Neuronal stem cell (in vitro differentiated cells): ENCODE measurements at regions not wholly inside any gene's neighbourhood (a gene's known extent, or its start where the extent isn't known, plus 50 kb on each side); places are given as distances from the start of the nearest gene placed in this dataset.
A peak's percentile ranks its signal among the peaks of the same experiment; 100 is the strongest.

Source experiments
- DNase-seq: peaks from one replicate; pipeline ENCODE4 v3.0.0-alpha.2; 2013; ENCODE audit warnings: low spot score
- H2AFZ ChIP-seq: one replicate; pipeline ENCODE4 v1.6.1; 2013; ENCODE audit warnings: mild to moderate bottlenecking, low read length, inconsistent platforms
- H2AK5ac ChIP-seq: 2 replicates; pipeline ENCODE4 v1.6.1; 2013; ENCODE audit warnings: low read depth, mild to moderate bottlenecking, inconsistent platforms, low read length, moderate library complexity, mixed read lengths
- H2BK120ac ChIP-seq: 2 replicates; pipeline ENCODE4 v1.6.1; 2013; ENCODE audit warnings: low read depth, mild to moderate bottlenecking, inconsistent platforms, low read length, moderate library complexity, mixed read lengths
- H2BK12ac ChIP-seq: one replicate; pipeline ENCODE4 v1.6.1; 2013; ENCODE audit warnings: low read length, inconsistent platforms
- H2BK15ac ChIP-seq: 2 replicates; pipeline ENCODE4 v1.6.1; 2013; ENCODE audit warnings: mild to moderate bottlenecking, low read length, inconsistent platforms, mixed read lengths
- H2BK5ac ChIP-seq: one replicate; pipeline ENCODE4 v1.6.1; 2013; ENCODE audit warnings: inconsistent platforms, mild to moderate bottlenecking, low read length, moderate library complexity
- H3K14ac ChIP-seq: one replicate; pipeline ENCODE4 v1.6.1; 2013; ENCODE audit warnings: low read length, inconsistent platforms
- H3K18ac ChIP-seq: 2 replicates; pipeline ENCODE4 v1.6.1; 2013; ENCODE audit warnings: low read length, inconsistent platforms
- H3K23ac ChIP-seq: 2 replicates; pipeline ENCODE4 v1.6.1; 2013; ENCODE audit warnings: low read depth, mild to moderate bottlenecking, mixed read lengths, low read length, inconsistent platforms; ENCODE audit not compliant: poor library complexity
- H3K27ac ChIP-seq: replicated peaks from 3 replicates; pipeline ENCODE4 v1.5.1; 2013; ENCODE audit warnings: low read length, inconsistent platforms
- H3K27me3 ChIP-seq, 3 experiments: 2 replicates each; pipeline ENCODE4 v1.6.1; 2013; ENCODE audit warnings: low read length in 3 of 3, mild to moderate bottlenecking in 2 of 3, inconsistent platforms in 1 of 3, low read depth in 1 of 3, mixed read lengths in 1 of 3, moderate library complexity in 1 of 3; ENCODE audit not compliant: control insufficient read depth in 3 of 3, insufficient read depth in 3 of 3
- H3K36me3 ChIP-seq, 2 donors: replicated peaks in 1 of 2; 2 replicates each; pipeline ENCODE4 v1.6.1; 2013; ENCODE audit warnings: low read length in 2 of 2; ENCODE audit not compliant: control insufficient read depth in 2 of 2, insufficient read depth in 2 of 2
- H3K4ac ChIP-seq: 2 replicates; pipeline ENCODE4 v1.6.1; 2013; ENCODE audit warnings: inconsistent platforms, mild to moderate bottlenecking, low read length, moderate library complexity
- H3K4me1 ChIP-seq, 2 donors: 1 replicate in 1 of 2; 2 replicates in 1 of 2; pipeline ENCODE4 v1.6.1; 2013; ENCODE audit warnings: low read length in 2 of 2, low read depth in 1 of 2; ENCODE audit not compliant: control insufficient read depth in 2 of 2, insufficient read depth in 1 of 2
- H3K4me2 ChIP-seq: one replicate; pipeline ENCODE4 v1.6.1; 2013; ENCODE audit warnings: mild to moderate bottlenecking, low read length, inconsistent platforms; ENCODE audit not compliant: insufficient read depth, poor library complexity, severe bottlenecking
- H3K4me3 ChIP-seq, 2 donors: 2 replicates each; pipeline ENCODE4 v1.5.1; 2013; ENCODE audit warnings: low read length in 2 of 2, mild to moderate bottlenecking in 2 of 2, inconsistent platforms in 1 of 2, moderate library complexity in 1 of 2
- H3K79me1 ChIP-seq: one replicate; pipeline ENCODE4 v1.6.1; 2013; ENCODE audit warnings: low read depth, mild to moderate bottlenecking, inconsistent platforms, low read length, moderate library complexity
- H3K9ac ChIP-seq: one replicate; pipeline ENCODE4 v1.6.1; 2013; ENCODE audit warnings: mild to moderate bottlenecking, low read depth, low read length, inconsistent platforms; ENCODE audit not compliant: poor library complexity
- H3K9me3 ChIP-seq, 2 donors: replicated peaks in 1 of 2; 2 replicates each; pipeline versions ENCODE3 to v1.6.1; 2013; ENCODE audit warnings: low read length in 2 of 2, mild to moderate bottlenecking in 2 of 2, inconsistent platforms in 1 of 2, low read depth in 1 of 2, mixed read lengths in 1 of 2, moderate library complexity in 1 of 2; ENCODE audit not compliant: control insufficient read depth in 2 of 2, insufficient read depth in 1 of 2
- H4K8ac ChIP-seq: one replicate; pipeline ENCODE4 v1.6.1; 2013; ENCODE audit warnings: low read depth, mild to moderate bottlenecking, inconsistent platforms, low read length, moderate library complexity
- H4K91ac ChIP-seq: one replicate; pipeline ENCODE4 v1.6.1; 2013; ENCODE audit warnings: low read length, low read depth, mild to moderate bottlenecking, inconsistent platforms; ENCODE audit not compliant: poor library complexity
- WGBS, 2 donors: extraction: QIAGEN DNeasy Blood & Tissue Kit; methylation state at CpG; one replicate each; pipeline ENCODE4 v1.1.7; 2013; ENCODE audit warnings: missing lambda C conversion rate in 2 of 2, mixed read lengths in 1 of 2; ENCODE audit not compliant: insufficient read length in 2 of 2, insufficient replicate concordance in 1 of 2; ENCODE audit errors: extremely low coverage in 2 of 2; 5-methylcytosine and 5-hydroxymethylcytosine counted together

- Histone ChIP-seq H3K79me1 (no peaks in the 10 kb centered on the region), H3K4me1 (no peaks in the 10 kb centered on the region), H3K9me3 (no peaks in the 10 kb centered on the region), H3K14ac (no peak overlapping the region), H2BK120ac (no peak overlapping the region), H2BK15ac (no peak overlapping the region), H2AFZ (no peak overlapping the region), H2BK12ac (no peak overlapping the region), H2BK5ac (no peak overlapping the region), H3K18ac (no peak overlapping the region), H3K9ac (no peak overlapping the region), H3K27ac (no peak overlapping the region), H3K4me3 (no peak overlapping the region), H3K27me3 (no peaks in the 10 kb centered on the region), H3K36me3 (no peaks in the 10 kb centered on the region), H3K4me2 (no peak overlapping the region), H3K4ac (no peak overlapping the region), H4K8ac (no peak overlapping the region), H4K91ac (no peak overlapping the region), H2AK5ac (no peak overlapping the region), H3K23ac (no peak overlapping the region)
- no CpG with 5 or more reads among the region's 3 CpGs for WGBS, 2 donors
- DNase-seq: no peak
Measured at GRCh38 chr10:84935772-84936171, 607.4 kb downstream of the CCSER2 start.

DNA sequence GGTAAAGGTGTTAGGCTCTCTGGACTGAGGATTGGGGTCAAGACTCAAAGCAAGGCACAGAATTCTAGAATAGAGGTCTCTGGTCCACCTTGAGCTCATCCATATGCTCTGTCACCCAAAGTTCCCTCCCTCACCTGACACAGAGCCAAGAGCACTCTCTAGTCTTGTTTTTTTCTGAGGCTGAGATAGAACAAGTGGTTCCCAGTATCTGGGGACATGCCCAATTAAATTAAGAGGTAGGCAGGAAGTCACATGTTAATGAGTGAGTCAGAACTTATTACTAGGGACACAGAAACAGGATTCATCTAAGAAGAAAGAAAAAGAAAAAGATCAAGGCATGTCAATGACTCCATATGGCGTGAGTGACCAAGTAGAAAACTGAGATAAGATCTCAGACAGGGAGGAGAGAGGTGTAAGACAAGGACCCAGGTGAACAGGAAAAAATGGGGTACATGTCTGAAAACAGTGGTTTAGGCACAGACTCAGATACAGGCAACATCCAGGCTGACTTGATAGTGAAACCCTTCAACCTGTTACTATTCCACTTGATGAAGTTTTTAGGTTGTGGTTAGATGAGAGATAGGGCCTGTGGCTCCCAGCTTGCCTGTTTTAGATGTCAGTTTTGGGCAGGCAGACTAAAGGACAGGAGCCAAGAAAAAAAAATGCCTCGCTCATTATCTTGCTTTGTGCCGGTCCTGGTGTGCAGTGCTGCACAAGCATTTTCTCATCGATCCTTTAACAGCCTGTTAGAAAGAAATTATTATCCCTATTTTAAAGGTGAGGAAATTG, 609.9 kb downstream of the CCSER2 start:
- no peak overlapping the region for H2BK12ac ChIP-seq
- no peak overlapping the region for H2BK15ac ChIP-seq
- H2BK120ac ChIP-seq: no peak overlapping the region
- no peak overlapping the region for H3K18ac ChIP-seq
- H3K9me3 ChIP-seq: no peaks in the 10 kb centered on the region
- H4K8ac ChIP-seq: no peak overlapping the region
- no CpG with 5 or more reads among the region's 4 CpGs for WGBS, 2 donors
- H4K91ac ChIP-seq: no peak overlapping the region
- H2BK5ac ChIP-seq: no peak overlapping the region
- no peaks in the 10 kb centered on the region for H3K4me1 ChIP-seq
- H3K36me3 ChIP-seq: no peaks in the 10 kb centered on the region
- no peak overlapping the region for H3K14ac ChIP-seq
- H3K23ac ChIP-seq: no peak overlapping the region
- no peaks in the 10 kb centered on the region for H3K27me3 ChIP-seq
- no peak for DNase-seq
- H3K79me1 ChIP-seq: no peaks in the 10 kb centered on the region
- no peak overlapping the region for H3K4ac ChIP-seq
- H3K27ac ChIP-seq: no peak overlapping the region
- no peak overlapping the region for H3K4me3 ChIP-seq
- H3K9ac ChIP-seq: no peak overlapping the region
- H2AK5ac ChIP-seq: no peak overlapping the region
- no peak overlapping the region for H3K4me2 ChIP-seq
- no peak overlapping the region for H2AFZ ChIP-seq

DNA sequence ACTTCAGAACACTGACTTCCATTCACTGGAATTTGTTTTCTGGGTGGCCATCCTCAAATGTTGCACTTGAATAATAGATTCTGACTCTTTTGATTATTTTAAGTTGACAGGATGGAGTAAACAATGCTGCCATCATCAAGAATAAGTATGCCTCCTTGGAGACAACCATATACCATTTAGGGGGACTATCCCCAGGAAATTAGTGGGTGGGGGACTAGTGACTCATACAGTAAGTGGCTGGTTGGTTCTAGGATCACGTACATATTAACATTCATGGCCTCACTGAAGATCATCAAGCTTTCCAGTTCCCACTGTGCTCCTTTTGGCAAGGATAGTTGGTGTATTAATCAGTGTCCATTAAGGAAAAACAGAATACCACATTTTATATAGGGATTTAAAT, 615.2 kb downstream of the CCSER2 start:
- no peak overlapping the region for H4K91ac ChIP-seq
- no peak overlapping the region for H3K4me2 ChIP-seq
- H3K18ac ChIP-seq: no peak overlapping the region
- no peak overlapping the region for H3K4ac ChIP-seq
- H3K14ac ChIP-seq: no peak overlapping the region
- H2BK5ac ChIP-seq: no peak overlapping the region
- H3K27me3 ChIP-seq: no peaks in the 10 kb centered on the region
- no peak overlapping the region for H2BK120ac ChIP-seq
- H2AK5ac ChIP-seq: no peak overlapping the region
- no peaks in the 10 kb centered on the region for H3K79me1 ChIP-seq
- H3K36me3 ChIP-seq: no peaks in the 10 kb centered on the region
- no peak overlapping the region for H4K8ac ChIP-seq
- no peak for DNase-seq
- no peak overlapping the region for H2BK12ac ChIP-seq
- no peak overlapping the region for H3K23ac ChIP-seq
- no peak overlapping the region for H2AFZ ChIP-seq
- no peak overlapping the region for H3K4me3 ChIP-seq
- no peak overlapping the region for H3K9ac ChIP-seq
- no peaks in the 10 kb centered on the region for H3K9me3 ChIP-seq
- no CpG with 5 or more reads among the region's 1 CpG for WGBS, 2 donors
- H2BK15ac ChIP-seq: no peak overlapping the region
- no peaks in the 10 kb centered on the region for H3K4me1 ChIP-seq
- no peak overlapping the region for H3K27ac ChIP-seq

DNA sequence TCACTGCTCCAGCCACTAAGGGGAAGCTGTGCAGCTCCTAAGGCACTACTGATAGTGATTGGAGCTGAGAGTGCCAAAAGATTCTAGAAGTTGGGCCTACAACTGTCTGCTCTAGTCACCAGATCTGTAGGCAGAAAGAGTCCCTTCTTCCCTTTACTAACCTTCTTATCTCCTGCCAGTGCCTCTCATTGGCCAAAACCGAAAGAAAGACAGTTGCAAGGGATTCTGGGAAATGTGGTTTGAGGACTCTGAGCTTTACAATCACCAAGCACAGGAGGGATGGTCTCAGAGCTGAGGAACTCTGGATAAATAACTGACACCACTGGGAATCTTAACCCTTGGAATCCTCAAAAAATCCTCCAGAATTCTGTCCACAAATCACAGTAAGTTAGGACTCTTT, 615.8 kb downstream of the CCSER2 start:
- no peak overlapping the region for H2AFZ ChIP-seq
- no peaks in the 10 kb centered on the region for H3K36me3 ChIP-seq
- H3K4me1 ChIP-seq: no peaks in the 10 kb centered on the region
- H2BK12ac ChIP-seq: no peak overlapping the region
- no peak overlapping the region for H2BK15ac ChIP-seq
- no peak overlapping the region for H3K14ac ChIP-seq
- no peak overlapping the region for H2BK5ac ChIP-seq
- no peaks in the 10 kb centered on the region for H3K79me1 ChIP-seq
- no peaks in the 10 kb centered on the region for H3K27me3 ChIP-seq
- H3K4me3 ChIP-seq: no peak overlapping the region
- no peaks in the 10 kb centered on the region for H3K9me3 ChIP-seq
- peak overlapping the region; percentile 41 for H3K18ac ChIP-seq
- H2BK120ac ChIP-seq: no peak overlapping the region
- no peak overlapping the region for H3K23ac ChIP-seq
- H3K4me2 ChIP-seq: no peak overlapping the region
- no peak overlapping the region for H3K4ac ChIP-seq
- no peak overlapping the region for H3K27ac ChIP-seq
- no peak overlapping the region for H4K8ac ChIP-seq
- no peak overlapping the region for H3K9ac ChIP-seq
- no peak overlapping the region for H4K91ac ChIP-seq
- DNase-seq: no peak
- H2AK5ac ChIP-seq: no peak overlapping the region
- no CpG with 5 or more reads among the region's 1 CpG for WGBS, 2 donors
